Progenitor cell of endocrine pancreas (in vitro differentiated cells): ENCODE measurements at regions not wholly inside any gene's neighbourhood (a gene's known extent, or its start where the extent isn't known, plus 50 kb on each side); places are given as distances from the start of the nearest gene placed in this dataset.

ENCODE experiments used
- DNase-seq: peaks from one replicate; pipeline ENCODE4 v3.0.0; 2021; ENCODE audit warnings: low spot score; ENCODE audit not compliant: unreplicated experiment
- H3K27ac Mint-ChIP-seq: 2 replicates; pipeline ENCODE4 v1.8.0; 2021; ENCODE audit warnings: mild to moderate bottlenecking, moderate library complexity, mixed read lengths
- H3K27me3 Mint-ChIP-seq: 2 replicates; pipeline ENCODE4 v1.8.0; 2021; ENCODE audit warnings: mixed read lengths
- H3K36me3 Mint-ChIP-seq: 2 replicates; pipeline ENCODE4 v1.8.0; 2022; ENCODE audit warnings: mixed read lengths; ENCODE audit not compliant: insufficient read depth
- H3K4me1 Mint-ChIP-seq: 2 replicates; pipeline ENCODE4 v1.8.0; 2021; ENCODE audit warnings: low read depth, mixed read lengths
- H3K4me3 Mint-ChIP-seq: 2 replicates; pipeline ENCODE4 v1.8.0; 2021; ENCODE audit warnings: low read depth, mild to moderate bottlenecking, moderate library complexity, mixed read lengths
- H3K9me3 Mint-ChIP-seq: 2 replicates; pipeline ENCODE4 v1.8.0; 2021; ENCODE audit warnings: low read depth, mixed read lengths
- CTCF ChIP-seq: fragments of 200-600 bp; sonication (generic); IDR thresholded peaks from one replicate; pipeline ENCODE4 v1.5.0; 2021; ENCODE audit warnings: antibody characterized with exemption, mild to moderate bottlenecking; ENCODE audit not compliant: unreplicated experiment

GRCh38 chr13:104868806-104869205, 1666.7 kb downstream of the EFNB2 start:
- H3K4me1 Mint-ChIP-seq = no peaks in the 10 kb centered on the region
- H3K4me3 Mint-ChIP-seq = no peak overlapping the region
- no peak overlapping the region for H3K27ac Mint-ChIP-seq
- no peaks in the 10 kb centered on the region for H3K9me3 Mint-ChIP-seq
- no peak for TF ChIP-seq CTCF
- no peaks in the 10 kb centered on the region for H3K36me3 Mint-ChIP-seq
- no peaks in the 10 kb centered on the region for H3K27me3 Mint-ChIP-seq
- no peak for DNase-seq

GRCh38 chr13:104855581-104855980, 1679.9 kb downstream of the EFNB2 start:
- Mint-ChIP-seq H3K36me3 (no peaks in the 10 kb centered on the region), H3K4me3 (no peak overlapping the region), H3K27ac (no peak overlapping the region), H3K9me3 (peaks cover 7% of the 10 kb centered on the region), H3K27me3 (no peaks in the 10 kb centered on the region), H3K4me1 (no peaks in the 10 kb centered on the region)
- TF ChIP-seq CTCF = no peak
- DNase-seq = no peak

- no peaks in the 10 kb centered on the region for H3K36me3 Mint-ChIP-seq
These were observed 1680.8 kb downstream of the EFNB2 start for GRCh38 chr13:104854698-104855097.

GRCh38 chr13:104854007-104854406, 1681.5 kb downstream of the EFNB2 start:
- Mint-ChIP-seq H3K27ac (no peak overlapping the region), H3K9me3 (peaks cover 3% of the 10 kb centered on the region), H3K27me3 (no peaks in the 10 kb centered on the region), H3K4me3 (no peak overlapping the region), H3K4me1 (no peaks in the 10 kb centered on the region), H3K36me3 (no peaks in the 10 kb centered on the region)
- no peak for DNase-seq
- no peak for TF ChIP-seq CTCF

More at GRCh38 chr13:104854698-104855097, 1680.8 kb downstream of the EFNB2 start:
- H3K27ac Mint-ChIP-seq = no peak overlapping the region
- peaks cover 3% of the 10 kb centered on the region for H3K9me3 Mint-ChIP-seq
- no peak for DNase-seq
- no peak for TF ChIP-seq CTCF
- H3K27me3 Mint-ChIP-seq = no peaks in the 10 kb centered on the region
- no peaks in the 10 kb centered on the region for H3K4me1 Mint-ChIP-seq
- H3K4me3 Mint-ChIP-seq = no peak overlapping the region

- Mint-ChIP-seq H3K4me1 (peaks cover 4% of the 10 kb centered on the region), H3K9me3 (peaks cover 3% of the 10 kb centered on the region), H3K27ac (no peak overlapping the region), H3K36me3 (no peaks in the 10 kb centered on the region), H3K27me3 (peaks cover 2% of the 10 kb centered on the region), H3K4me3 (no peak overlapping the region)
- no peak for TF ChIP-seq CTCF
- no peak for DNase-seq
These were observed 1687.5 kb downstream of the EFNB2 start for GRCh38 chr13:104847922-104848321.
